Ascending aorta (tissue), 2 donors: ENCODE measurements at regions not wholly inside any gene's neighbourhood (a gene's known extent, or its start where the extent isn't known, plus 50 kb on each side); places are given as distances from the start of the nearest gene placed in this dataset.

Source experiments
- DNase-seq, 2 donors: peaks; one replicate each; pipeline ENCODE4 v3.0.0-alpha.2; 2019; ENCODE audit warnings: low spot score in 2 of 2
- H3K27ac ChIP-seq, 2 donors: fragments of 200-600 bp; sonication (generic); one replicate each; pipeline ENCODE4 v1.5.1; 2016 to 2017; ENCODE audit warnings: mild to moderate bottlenecking in 1 of 2
- H3K27me3 ChIP-seq: fragments of 200-600 bp; sonication (generic); one replicate; pipeline ENCODE4 v1.5.1; 2017
- H3K36me3 ChIP-seq, 2 donors: fragments of 200-600 bp; sonication (generic); one replicate each; pipeline ENCODE4 v1.5.1; 2016
- H3K4me1 ChIP-seq, 2 donors: fragments of 200-600 bp; sonication (generic); one replicate each; pipeline ENCODE4 v1.5.1; 2016 to 2017; ENCODE audit warnings: mild to moderate bottlenecking in 1 of 2
- H3K4me3 ChIP-seq, 2 donors: fragments of 200-600 bp; sonication (generic); one replicate each; pipeline ENCODE4 v1.5.1; 2016 to 2017; ENCODE audit warnings: mild to moderate bottlenecking in 1 of 2
- H3K9me3 ChIP-seq, 2 donors: fragments of 200-600 bp; sonication (generic); one replicate each; pipeline ENCODE4 v1.5.1; 2016
- CTCF ChIP-seq, 3 experiments: fragments of 200-600 bp in 2 of 3; fragments of 450-650 bp in 1 of 3; sonication (generic) in 2 of 3; IDR thresholded peaks; one replicate each; pipeline ENCODE4 v1.5.1; 2016 to 2019; ENCODE audit warnings: antibody characterized with exemption in 3 of 3, mild to moderate bottlenecking in 1 of 3, moderate library complexity in 1 of 3
- intact Hi-C: fragments of 100-400 bp; cut with DNase I; formaldehyde crosslinking; loops from one replicate; pipeline ENCODE4 v1.15.1; 2023

GRCh38 chr16:49128740-49129139 is 152.9 kb downstream of the CBLN1 start:
- no peak for TF ChIP-seq CTCF (IDR thresholded peaks at IDR 0.05)
- intact Hi-C loops, result no loop called here
- no peak for DNase-seq
- no peaks in the 10 kb centered on the region for H3K9me3 ChIP-seq
- H3K4me1 ChIP-seq, result no peaks in the 10 kb centered on the region
- no peak overlapping the region for H3K4me3 ChIP-seq
- H3K36me3 ChIP-seq, result no peaks in the 10 kb centered on the region
- no peak overlapping the region for H3K27ac ChIP-seq
- no peaks in the 10 kb centered on the region for H3K27me3 ChIP-seq

DNA sequence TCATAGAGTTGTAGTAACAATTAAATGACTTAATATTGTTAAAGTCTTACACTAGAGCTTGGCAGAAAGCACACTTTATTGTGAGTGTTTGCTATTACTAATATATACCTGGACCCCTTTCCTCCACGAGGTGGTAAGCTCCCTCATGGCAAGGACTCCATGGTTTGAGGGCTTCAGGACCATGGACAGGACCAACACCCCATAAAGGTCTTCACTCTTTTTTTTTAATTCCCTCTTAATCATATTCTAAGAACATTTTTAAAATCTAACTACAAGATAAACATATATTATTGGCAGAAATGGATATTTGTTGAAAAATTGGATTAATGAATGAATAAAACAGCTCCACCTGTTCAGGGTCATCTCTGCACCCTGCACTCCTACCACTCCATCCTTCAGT is 154.5 kb downstream of the CBLN1 start:
- intact Hi-C loops, result no loop called here
- no peak overlapping the region for H3K4me3 ChIP-seq
- no peaks in the 10 kb centered on the region for H3K4me1 ChIP-seq
- TF ChIP-seq CTCF (IDR thresholded peaks at IDR 0.05), result no peak
- no peaks in the 10 kb centered on the region for H3K9me3 ChIP-seq
- H3K27ac ChIP-seq, result no peak overlapping the region
- no peak for DNase-seq
- no peaks in the 10 kb centered on the region for H3K36me3 ChIP-seq
- no peaks in the 10 kb centered on the region for H3K27me3 ChIP-seq

DNA sequence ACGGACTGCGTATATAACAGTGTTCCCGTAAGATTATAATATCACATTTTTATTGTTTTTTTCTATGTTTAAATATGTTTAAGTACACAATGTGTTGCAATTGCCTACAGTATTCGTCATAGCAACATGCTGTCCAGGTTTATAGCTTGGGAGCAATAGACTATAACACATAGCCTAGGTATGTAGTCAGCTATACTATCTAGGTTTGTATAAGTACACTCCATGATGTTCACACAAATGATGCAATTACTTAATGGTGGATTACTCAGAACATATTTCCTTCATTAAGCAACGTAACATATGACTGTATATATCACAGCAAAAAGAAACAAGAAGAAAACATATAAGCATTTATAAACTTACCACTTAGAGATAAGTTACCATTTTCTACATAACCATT is 160.0 kb downstream of the CBLN1 start:
- no peaks in the 10 kb centered on the region for H3K9me3 ChIP-seq
- H3K27ac ChIP-seq, result no peak overlapping the region
- intact Hi-C loops, result no loop called here
- TF ChIP-seq CTCF (IDR thresholded peaks at IDR 0.05), result no peak
- no peak overlapping the region for H3K4me3 ChIP-seq
- H3K4me1 ChIP-seq, result no peaks in the 10 kb centered on the region
- no peaks in the 10 kb centered on the region for H3K36me3 ChIP-seq
- no peak for DNase-seq
- H3K27me3 ChIP-seq, result no peaks in the 10 kb centered on the region

DNA sequence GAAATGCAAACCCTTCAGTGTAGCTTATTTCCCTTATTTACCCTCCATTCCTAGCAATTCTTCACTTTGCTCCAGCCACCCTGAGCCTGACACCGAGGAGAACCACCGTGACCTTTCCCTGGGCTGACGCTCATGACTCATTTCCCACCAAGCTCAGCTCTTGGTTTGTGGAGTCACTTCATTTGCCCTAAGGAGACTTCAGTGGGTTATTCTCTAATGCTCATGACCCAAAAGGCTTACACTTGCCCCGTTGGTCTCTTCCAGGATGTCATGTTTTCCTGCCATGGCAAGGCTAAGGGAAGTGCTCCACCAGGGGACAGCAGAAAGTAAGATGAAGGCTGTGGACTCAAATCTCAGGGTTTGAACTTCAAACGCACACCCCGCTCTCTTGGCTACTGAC is 161.0 kb downstream of the CBLN1 start:
- Histone ChIP-seq H3K27me3 (no peaks in the 10 kb centered on the region), H3K9me3 (no peaks in the 10 kb centered on the region), H3K4me1 (no peaks in the 10 kb centered on the region), H3K27ac (no peak overlapping the region), H3K36me3 (no peaks in the 10 kb centered on the region), H3K4me3 (no peak overlapping the region)
- no peak for TF ChIP-seq CTCF (IDR thresholded peaks at IDR 0.05)
- intact Hi-C loops, result no loop called here
- no peak for DNase-seq

DNA sequence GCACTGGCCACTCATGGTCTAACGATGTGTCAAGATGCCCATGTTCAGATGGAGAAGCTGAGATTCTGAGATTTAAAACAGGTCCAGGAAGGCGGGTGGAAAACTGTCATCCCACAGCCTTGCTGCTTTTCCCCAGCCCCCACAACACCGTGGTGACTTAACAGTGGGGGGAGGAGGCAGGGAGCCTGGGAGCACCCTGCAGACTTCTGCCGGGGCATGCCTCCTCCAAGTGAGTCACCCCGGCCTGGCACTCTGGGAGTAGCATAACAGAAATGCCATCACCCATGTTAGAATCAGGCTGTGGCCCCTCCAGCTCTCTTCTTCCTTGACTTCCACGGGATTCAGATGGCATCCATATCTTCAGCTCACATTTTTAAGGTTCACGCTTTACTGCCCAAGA is 164.8 kb downstream of the CBLN1 start:
- intact Hi-C loops, result no loop called here
- H3K4me3 ChIP-seq, result no peak overlapping the region

More for the DNA sequence above, 164.8 kb downstream of the CBLN1 start:
- Histone ChIP-seq H3K9me3 (no peaks in the 10 kb centered on the region), H3K27ac (no peak overlapping the region), H3K27me3 (no peaks in the 10 kb centered on the region), H3K4me1 (no peaks in the 10 kb centered on the region), H3K36me3 (no peaks in the 10 kb centered on the region)
- no peak for TF ChIP-seq CTCF (IDR thresholded peaks at IDR 0.05)
- DNase-seq, result no peak
